Glutamatergic neuron (in vitro differentiated cells): ENCODE measurements at regions not wholly inside any gene's neighbourhood (a gene's known extent, or its start where the extent isn't known, plus 50 kb on each side); places are given as distances from the start of the nearest gene placed in this dataset.
"Not testable (repeated sequence)": the region's sequence is repeated elsewhere in the genome, so short reads cannot be mapped to it uniquely, and the experiment has no call there.

ENCODE experiments used
- DNase-seq: peaks from one replicate; pipeline ENCODE4 v3.0.0; 2022
- H3K27ac Mint-ChIP-seq: one replicate; pipeline ENCODE4 v1.8.0; 2020; ENCODE audit warnings: mild to moderate bottlenecking, mixed read lengths, inconsistent platforms; ENCODE audit not compliant: unreplicated experiment
- H3K27me3 Mint-ChIP-seq: one replicate; pipeline ENCODE4 v1.8.0; 2020; ENCODE audit warnings: mild to moderate bottlenecking, moderate library complexity, mixed read lengths, inconsistent platforms; ENCODE audit not compliant: unreplicated experiment
- H3K36me3 Mint-ChIP-seq: one replicate; pipeline ENCODE4 v1.8.0; 2020; ENCODE audit warnings: mild to moderate bottlenecking, mixed read lengths, inconsistent platforms; ENCODE audit not compliant: unreplicated experiment
- H3K4me1 Mint-ChIP-seq: one replicate; pipeline ENCODE4 v1.8.0; 2020; ENCODE audit warnings: mild to moderate bottlenecking, low read depth, mixed read lengths, inconsistent platforms; ENCODE audit not compliant: unreplicated experiment
- H3K4me3 Mint-ChIP-seq: one replicate; pipeline ENCODE4 v1.8.0; 2020; ENCODE audit warnings: mild to moderate bottlenecking, mixed read lengths, inconsistent platforms; ENCODE audit not compliant: unreplicated experiment
- H3K9me3 Mint-ChIP-seq: one replicate; pipeline ENCODE4 v1.8.0; 2020; ENCODE audit warnings: mild to moderate bottlenecking, moderate library complexity, mixed read lengths, inconsistent platforms; ENCODE audit not compliant: unreplicated experiment
- CTCF ChIP-seq: fragments of 200-600 bp; sonication (generic); IDR thresholded peaks from one replicate; pipeline ENCODE4 v1.5.0; 2021; ENCODE audit not compliant: partially characterized antibody, unreplicated experiment

- no peak overlapping the region for H3K27ac Mint-ChIP-seq
- no peak for TF ChIP-seq CTCF
- H3K4me3 Mint-ChIP-seq = no peak overlapping the region
- no peaks in the 10 kb centered on the region for H3K27me3 Mint-ChIP-seq
- H3K9me3 Mint-ChIP-seq = no peaks in the 10 kb centered on the region
- H3K36me3 Mint-ChIP-seq = no peaks in the 10 kb centered on the region
- no peaks in the 10 kb centered on the region for H3K4me1 Mint-ChIP-seq
- no peak for DNase-seq
Measured at GRCh38 chr3:147267434-147267833, 138.9 kb downstream of the ZIC4 start.

- no peak overlapping the region for H3K27ac Mint-ChIP-seq
- no peaks in the 10 kb centered on the region for H3K9me3 Mint-ChIP-seq
- no peak for DNase-seq
- H3K4me3 Mint-ChIP-seq = no peak overlapping the region
- no peaks in the 10 kb centered on the region for H3K27me3 Mint-ChIP-seq
- no peak for TF ChIP-seq CTCF
- no peaks in the 10 kb centered on the region for H3K4me1 Mint-ChIP-seq
- H3K36me3 Mint-ChIP-seq = no peaks in the 10 kb centered on the region
Measured at GRCh38 chr3:147257944-147258343, 148.4 kb downstream of the ZIC4 start.

GRCh38 chr3:147256739-147257138 lies 149.6 kb downstream of the ZIC4 start:
- no peak for DNase-seq
- H3K27me3 Mint-ChIP-seq = no peaks in the 10 kb centered on the region
- H3K4me3 Mint-ChIP-seq = no peak overlapping the region
- no peaks in the 10 kb centered on the region for H3K36me3 Mint-ChIP-seq
- H3K27ac Mint-ChIP-seq = no peak overlapping the region
- H3K9me3 Mint-ChIP-seq = no peaks in the 10 kb centered on the region
- no peak for TF ChIP-seq CTCF
- no peaks in the 10 kb centered on the region for H3K4me1 Mint-ChIP-seq

- no peak for TF ChIP-seq CTCF
- H3K9me3 Mint-ChIP-seq = no peaks in the 10 kb centered on the region
- no peak overlapping the region for H3K27ac Mint-ChIP-seq
- no peaks in the 10 kb centered on the region for H3K27me3 Mint-ChIP-seq
- no peaks in the 10 kb centered on the region for H3K4me1 Mint-ChIP-seq
- H3K36me3 Mint-ChIP-seq = no peaks in the 10 kb centered on the region
- H3K4me3 Mint-ChIP-seq = no peak overlapping the region
- no peak for DNase-seq
Measured at GRCh38 chr3:147246906-147247305, 159.4 kb downstream of the ZIC4 start.

- not testable (repeated sequence) for H3K9me3 Mint-ChIP-seq, H3K27ac Mint-ChIP-seq, H3K4me1 Mint-ChIP-seq, H3K4me3 Mint-ChIP-seq, DNase-seq, H3K36me3 Mint-ChIP-seq, H3K27me3 Mint-ChIP-seq
Measured at GRCh38 chr3:147245638-147246037, 160.7 kb downstream of the ZIC4 start.

GRCh38 chr3:147245022-147245421 lies 161.3 kb downstream of the ZIC4 start:
- H3K4me1 Mint-ChIP-seq, H3K9me3 Mint-ChIP-seq, H3K27ac Mint-ChIP-seq, DNase-seq, H3K27me3 Mint-ChIP-seq, H3K36me3 Mint-ChIP-seq, H3K4me3 Mint-ChIP-seq: not testable (repeated sequence)
